IMR-90 (cell line): ENCODE measurements at regions not wholly inside any gene's neighbourhood (a gene's known extent, or its start where the extent isn't known, plus 50 kb on each side); places are given as distances from the start of the nearest gene placed in this dataset.
A peak's percentile ranks its signal among the peaks of the same experiment; 100 is the strongest.
"Not testable (repeated sequence)": the region's sequence is repeated elsewhere in the genome, so short reads cannot be mapped to it uniquely, and the experiment has no call there.

Experiments
- ATAC-seq: fragments of 200-7000 bp; cut with Tn5 transposase; 2 replicates; pipeline ENCODE4 v1.9.1; 2020; ENCODE audit warnings: low read depth, mild to moderate bottlenecking, moderate library complexity
- BruUV-seq: library from RNA; stranded (reverse); fragments of 400-500 nt; replicated peaks from 2 replicates; lab custom pipeline; 2021; lab: Mats Ljungman, UMichigan
- CTCF ChIA-PET: fragments of 300-600 bp; formaldehyde crosslinking; extraction: SDS; loops from one replicate; lab custom pipeline; 2021; ENCODE audit warnings: antibody characterized with exemption; lab: Yijun Ruan, JAX
- POLR2A ChIA-PET: fragments of 300-600 bp; sonication (Branson Sonifier 250); formaldehyde crosslinking; loops from one replicate; lab custom pipeline; 2022; ENCODE audit warnings: antibody characterized with exemption; ENCODE audit not compliant: unreplicated experiment; lab: Charles Lee
- DNase-seq: peaks from one replicate; pipeline ENCODE4 v3.0.0; 2013
- H2AFZ ChIP-seq: replicated peaks from 2 replicates; pipeline ENCODE3; 2013; ENCODE audit warnings: low read length, mild to moderate bottlenecking; ENCODE audit not compliant: poor library complexity
- H2AK5ac ChIP-seq: 2 replicates; pipeline ENCODE4 v1.6.1; 2013; ENCODE audit warnings: low read depth, low read length, inconsistent platforms
- H2AK9ac ChIP-seq: replicated peaks from 2 replicates; pipeline ENCODE3; 2013; ENCODE audit warnings: mild to moderate bottlenecking, low read depth, low read length, moderate library complexity; ENCODE audit not compliant: poor library complexity
- H2BK120ac ChIP-seq: 2 replicates; pipeline ENCODE4 v1.6.1; 2013; ENCODE audit warnings: low read depth, low read length, inconsistent platforms
- H2BK15ac ChIP-seq: 3 replicates; pipeline ENCODE4 v1.6.1; 2013; ENCODE audit warnings: low read depth, low read length, inconsistent platforms
- H2BK20ac ChIP-seq: 2 replicates; pipeline ENCODE4 v1.6.1; 2013; ENCODE audit warnings: low read depth, mild to moderate bottlenecking, inconsistent platforms, low read length, moderate library complexity
- H2BK5ac ChIP-seq: 2 replicates; pipeline ENCODE4 v1.6.1; 2013; ENCODE audit warnings: mild to moderate bottlenecking, low read depth, low read length, inconsistent platforms; ENCODE audit not compliant: poor library complexity, severe bottlenecking
- H3K14ac ChIP-seq: replicated peaks from 2 replicates; pipeline ENCODE4 v1.6.1; 2013; ENCODE audit warnings: low read depth, low read length, inconsistent platforms
- H3K18ac ChIP-seq: 2 replicates; pipeline ENCODE4 v1.6.1; 2013; ENCODE audit warnings: low read depth, low read length, control low read depth
- H3K23ac ChIP-seq: 2 replicates; pipeline ENCODE4 v1.6.1; 2013; ENCODE audit warnings: low read depth, low read length, inconsistent platforms
- H3K27ac ChIP-seq: 2 replicates; pipeline ENCODE4 v1.5.1; 2013; ENCODE audit warnings: mild to moderate bottlenecking, control low read depth, low read length; ENCODE audit not compliant: insufficient read depth
- H3K27me3 ChIP-seq: 2 replicates; pipeline ENCODE4 v1.6.1; 2013; ENCODE audit warnings: low read length; ENCODE audit not compliant: control insufficient read depth, insufficient read depth
- H3K36me3 ChIP-seq: 2 replicates; pipeline ENCODE4 v1.6.1; 2013; ENCODE audit warnings: low read length, mixed read lengths; ENCODE audit not compliant: control insufficient read depth, insufficient read depth
- H3K4ac ChIP-seq: 2 replicates; pipeline ENCODE4 v1.6.1; 2013; ENCODE audit warnings: low read depth, low read length, inconsistent platforms
- H3K4me1 ChIP-seq: 2 replicates; pipeline ENCODE4 v1.6.1; 2013; ENCODE audit warnings: low read length, mixed read lengths; ENCODE audit not compliant: control insufficient read depth, insufficient read depth
- H3K4me2 ChIP-seq: 2 replicates; pipeline ENCODE4 v1.6.1; 2013; ENCODE audit warnings: low read depth, mild to moderate bottlenecking, control low read depth, low read length, moderate library complexity
- H3K4me3 ChIP-seq: 2 replicates; pipeline ENCODE4 v1.5.1; 2013; ENCODE audit warnings: low read depth, mild to moderate bottlenecking, control low read depth, low read length, moderate library complexity; ENCODE audit not compliant: insufficient read depth
- H3K56ac ChIP-seq: 2 replicates; pipeline ENCODE4 v1.6.1; 2013; ENCODE audit warnings: low read length, inconsistent platforms; ENCODE audit not compliant: insufficient read depth; ENCODE audit errors: extremely low read depth
- H3K79me1 ChIP-seq, 2 experiments: 2 replicates each; pipeline ENCODE4 v1.6.1; 2013; ENCODE audit warnings: low read length in 2 of 2, inconsistent platforms in 1 of 2, low read depth in 1 of 2
- H3K9ac ChIP-seq: 2 replicates; pipeline ENCODE4 v1.6.1; 2013; ENCODE audit warnings: low read depth, low read length, control low read depth
- H3K9me1 ChIP-seq: 2 replicates; pipeline ENCODE4 v1.6.1; 2013; ENCODE audit warnings: low read length, inconsistent platforms; ENCODE audit not compliant: insufficient read depth
- H3K9me3 ChIP-seq: 2 replicates; pipeline ENCODE4 v1.6.1; 2013; ENCODE audit warnings: low read length; ENCODE audit not compliant: control insufficient read depth, insufficient read depth
- H4K20me1 ChIP-seq: 2 replicates; pipeline ENCODE4 v1.6.1; 2013; ENCODE audit warnings: low read length, inconsistent platforms; ENCODE audit not compliant: insufficient read depth
- H4K5ac ChIP-seq: 2 replicates; pipeline ENCODE4 v1.6.1; 2013; ENCODE audit warnings: mild to moderate bottlenecking, low read depth, low read length, control low read depth
- H4K8ac ChIP-seq, 2 experiments: 2 replicates each; pipeline ENCODE4 v1.6.1; 2013; ENCODE audit warnings: low read depth in 2 of 2, low read length in 2 of 2, control low read depth in 1 of 2, inconsistent platforms in 1 of 2
- H4K91ac ChIP-seq: 2 replicates; pipeline ENCODE4 v1.6.1; 2013; ENCODE audit warnings: low read depth, low read length, inconsistent platforms; ENCODE audit not compliant: insufficient read depth
- WGBS, 2 experiments: methylation state at CpG; one replicate each; pipeline versions ENCODE4 v1.1.5 to v1.1.7; 2013; ENCODE audit warnings: missing lambda C conversion rate in 2 of 2; ENCODE audit not compliant: insufficient read length in 1 of 2; ENCODE audit errors: extremely low coverage in 2 of 2; 5-methylcytosine and 5-hydroxymethylcytosine counted together
- dilution Hi-C: fragments of 300-500 bp; cut with HindIII; formaldehyde crosslinking; loops from one replicate; pipeline ENCODE4 v1.14.3; 2018; ENCODE audit warnings: low sequenced_read_pairs; ENCODE audit not compliant: unreplicated experiment
- in situ Hi-C: fragments of 300-500 bp; cut with MboI; formaldehyde crosslinking; loops from 3 replicates; pipeline ENCODE4 v1.14.3; 2019; ENCODE audit warnings: low sequenced_read_pairs, inconsistent platforms, mixed read lengths
- intact Hi-C: fragments of 100-400 bp; cut with micrococcal nuclease; formaldehyde crosslinking; loops from 2 replicates; pipeline ENCODE4 v1.10.0; 2022

- CTCF ChIA-PET, result interaction anchor here (1.0 kb wide), 1 partner anchor 173 kb away, joined by 3 read pairs; no protein-coding TSS in a partner anchor
- H2BK15ac ChIP-seq, H3K9ac ChIP-seq, H3K4me3 ChIP-seq, in situ Hi-C loops, H2BK120ac ChIP-seq, ATAC-seq, H4K20me1 ChIP-seq, H2BK5ac ChIP-seq, H3K9me1 ChIP-seq, H3K23ac ChIP-seq, BruUV-seq, H3K36me3 ChIP-seq, H2AK9ac ChIP-seq, H3K4me1 ChIP-seq, H3K9me3 ChIP-seq, H3K4ac ChIP-seq, H3K27ac ChIP-seq, H2BK20ac ChIP-seq, H3K18ac ChIP-seq, POLR2A ChIA-PET, H3K56ac ChIP-seq, DNase-seq, H3K27me3 ChIP-seq, H2AFZ ChIP-seq, H3K79me1 ChIP-seq, intact Hi-C loops, H3K4me2 ChIP-seq, H4K8ac ChIP-seq, H4K5ac ChIP-seq, H4K91ac ChIP-seq, H3K14ac ChIP-seq, dilution Hi-C loops: not testable (repeated sequence)
- 0 out of 2 replicates have a peak overlapping the region, but pooled peaks have one; percentile 4 for H2AK5ac ChIP-seq
- no CpG with 5 or more reads among the region's 5 CpGs for WGBS, 2 experiments
Observed at GRCh38 chr1:234911136-234911535, 217.5 kb downstream of the TOMM20 start.
